WTC11 (cell line): ENCODE measurements at regions not wholly inside any gene's neighbourhood (a gene's known extent, or its start where the extent isn't known, plus 50 kb on each side); places are given as distances from the start of the nearest gene placed in this dataset.

ENCODE experiments used
- ATAC-seq: fragments of 200-7000 bp; cut with Tn5 transposase; 2 replicates; pipeline ENCODE4 v1.10.0; 2021; ENCODE audit warnings: mild to moderate bottlenecking, moderate library complexity
- CTCF ChIA-PET: fragments of 300-600 bp; sonication (Branson Sonifier 250); formaldehyde crosslinking; loops from one replicate; lab custom pipeline; 2021; ENCODE audit warnings: antibody characterized with exemption; lab: Charles Lee
- POLR2A ChIA-PET: fragments of 350-600 bp; sonication (Branson Sonifier 250); formaldehyde crosslinking; loops from one replicate; lab custom pipeline; 2021; ENCODE audit warnings: antibody characterized with exemption; lab: Charles Lee
- DNase-seq: peaks from one replicate; pipeline ENCODE4 v3.0.0; 2021; ENCODE audit warnings: low spot score
- H3K27ac Mint-ChIP-seq: 2 replicates; pipeline ENCODE4 v1.8.0; 2021; ENCODE audit warnings: mixed read lengths
- H3K27me3 Mint-ChIP-seq: 2 replicates; pipeline ENCODE4 v1.8.0; 2021; ENCODE audit warnings: low read depth, mild to moderate bottlenecking, moderate library complexity, mixed read lengths
- H3K36me3 Mint-ChIP-seq: 2 replicates; pipeline ENCODE4 v1.8.0; 2021; ENCODE audit warnings: mixed read lengths
- H3K4me1 Mint-ChIP-seq: 2 replicates; pipeline ENCODE4 v1.8.0; 2022; ENCODE audit warnings: mixed read lengths
- H3K4me3 Mint-ChIP-seq: 2 replicates; pipeline ENCODE4 v1.8.0; 2021; ENCODE audit warnings: mild to moderate bottlenecking, moderate library complexity, mixed read lengths
- H3K9me3 Mint-ChIP-seq: 2 replicates; pipeline ENCODE4 v1.8.0; 2021; ENCODE audit warnings: mixed read lengths
- AR ChIP-seq: fragments of 250-450 bp; sonication (Bioruptor Pico); IDR thresholded peaks from 2 replicates; pipeline ENCODE4 v1.9.0; 2021; ENCODE audit warnings: mild to moderate bottlenecking
- ATF1 ChIP-seq: sonication (generic); formaldehyde crosslinking; IDR thresholded peaks from 2 replicates; pipeline ENCODE4 v1.8.1; 2023; ENCODE audit warnings: mild to moderate bottlenecking, moderate library complexity, missing genetic modification reagents
- CBFB ChIP-seq: sonication (generic); formaldehyde crosslinking; IDR thresholded peaks from 2 replicates; pipeline ENCODE4 v1.8.1; 2022; ENCODE audit warnings: mild to moderate bottlenecking, low read depth, missing genetic modification reagents
- ELF4 ChIP-seq: sonication (generic); formaldehyde crosslinking; IDR thresholded peaks from 2 replicates; pipeline ENCODE4 v1.8.1; 2022; ENCODE audit warnings: low read depth, mild to moderate bottlenecking, moderate library complexity, missing genetic modification reagents
- ESRRA ChIP-seq: sonication (generic); formaldehyde crosslinking; IDR thresholded peaks from 2 replicates; pipeline ENCODE4 v1.8.1; 2022; ENCODE audit warnings: mild to moderate bottlenecking, missing genetic modification reagents, borderline replicate concordance
- FOXJ3 ChIP-seq: sonication (generic); formaldehyde crosslinking; IDR thresholded peaks from 2 replicates; pipeline ENCODE4 v1.9.0; 2021; ENCODE audit warnings: missing genetic modification reagents, mild to moderate bottlenecking, borderline replicate concordance
- GRHL2 ChIP-seq: fragments of 250-450 bp; sonication (Bioruptor Pico); IDR thresholded peaks from 2 replicates; pipeline ENCODE4 v1.8.0; 2022; ENCODE audit warnings: mild to moderate bottlenecking, moderate library complexity; ENCODE audit not compliant: insufficient replicate concordance, severe bottlenecking
- MAX ChIP-seq: sonication (generic); formaldehyde crosslinking; IDR thresholded peaks from 2 replicates; pipeline ENCODE4 v1.8.0; 2022; ENCODE audit warnings: mild to moderate bottlenecking, missing genetic modification reagents
- MLX ChIP-seq: sonication (generic); formaldehyde crosslinking; IDR thresholded peaks from 2 replicates; pipeline ENCODE4 v1.8.1; 2023; ENCODE audit warnings: mild to moderate bottlenecking, missing genetic modification reagents, moderate library complexity
- NFATC4 ChIP-seq: fragments of 250-450 bp; sonication (Bioruptor Pico); IDR thresholded peaks from 2 replicates; pipeline ENCODE4 v1.9.0; 2021; ENCODE audit warnings: mild to moderate bottlenecking
- NFYB ChIP-seq: sonication (generic); formaldehyde crosslinking; conservative IDR thresholded peaks from 2 replicates; pipeline ENCODE4 v1.8.0; 2022; ENCODE audit warnings: low read depth, missing genetic modification reagents
- OVOL2 ChIP-seq: fragments of 250-450 bp; sonication (Bioruptor Pico); IDR thresholded peaks from 2 replicates; pipeline ENCODE4 v1.9.0; 2021; ENCODE audit warnings: mild to moderate bottlenecking, borderline replicate concordance
- PRRX2 ChIP-seq: fragments of 250-450 bp; sonication (Bioruptor Pico); IDR thresholded peaks from 2 replicates; pipeline ENCODE4 v1.8.0; 2021; ENCODE audit warnings: mild to moderate bottlenecking
- RELA ChIP-seq: sonication (generic); formaldehyde crosslinking; IDR thresholded peaks from 2 replicates; pipeline ENCODE4 v1.8.1; 2022; ENCODE audit warnings: missing genetic modification reagents, mild to moderate bottlenecking, borderline replicate concordance
- USF2 ChIP-seq: sonication (generic); formaldehyde crosslinking; IDR thresholded peaks from 2 replicates; pipeline ENCODE4 v1.8.1; 2023; ENCODE audit warnings: mild to moderate bottlenecking, missing genetic modification reagents, moderate library complexity
- TF ChIP-seq, protein P1 (sequence below): sonication (generic); formaldehyde crosslinking; IDR thresholded peaks from 2 replicates; pipeline ENCODE4 v1.8.1; 2023; ENCODE audit warnings: mild to moderate bottlenecking, missing genetic modification reagents, borderline replicate concordance
- TF ChIP-seq, protein P2 (sequence below): sonication (generic); formaldehyde crosslinking; IDR thresholded peaks from 2 replicates; pipeline ENCODE4 v1.8.0; 2022; ENCODE audit warnings: mild to moderate bottlenecking, missing genetic modification reagents

GRCh38 chr5:30112867-30113266 is 1080.6 kb upstream of the CDH6 start:
- TF ChIP-seq USF2 = no peak
- TF ChIP-seq, protein P1, sequence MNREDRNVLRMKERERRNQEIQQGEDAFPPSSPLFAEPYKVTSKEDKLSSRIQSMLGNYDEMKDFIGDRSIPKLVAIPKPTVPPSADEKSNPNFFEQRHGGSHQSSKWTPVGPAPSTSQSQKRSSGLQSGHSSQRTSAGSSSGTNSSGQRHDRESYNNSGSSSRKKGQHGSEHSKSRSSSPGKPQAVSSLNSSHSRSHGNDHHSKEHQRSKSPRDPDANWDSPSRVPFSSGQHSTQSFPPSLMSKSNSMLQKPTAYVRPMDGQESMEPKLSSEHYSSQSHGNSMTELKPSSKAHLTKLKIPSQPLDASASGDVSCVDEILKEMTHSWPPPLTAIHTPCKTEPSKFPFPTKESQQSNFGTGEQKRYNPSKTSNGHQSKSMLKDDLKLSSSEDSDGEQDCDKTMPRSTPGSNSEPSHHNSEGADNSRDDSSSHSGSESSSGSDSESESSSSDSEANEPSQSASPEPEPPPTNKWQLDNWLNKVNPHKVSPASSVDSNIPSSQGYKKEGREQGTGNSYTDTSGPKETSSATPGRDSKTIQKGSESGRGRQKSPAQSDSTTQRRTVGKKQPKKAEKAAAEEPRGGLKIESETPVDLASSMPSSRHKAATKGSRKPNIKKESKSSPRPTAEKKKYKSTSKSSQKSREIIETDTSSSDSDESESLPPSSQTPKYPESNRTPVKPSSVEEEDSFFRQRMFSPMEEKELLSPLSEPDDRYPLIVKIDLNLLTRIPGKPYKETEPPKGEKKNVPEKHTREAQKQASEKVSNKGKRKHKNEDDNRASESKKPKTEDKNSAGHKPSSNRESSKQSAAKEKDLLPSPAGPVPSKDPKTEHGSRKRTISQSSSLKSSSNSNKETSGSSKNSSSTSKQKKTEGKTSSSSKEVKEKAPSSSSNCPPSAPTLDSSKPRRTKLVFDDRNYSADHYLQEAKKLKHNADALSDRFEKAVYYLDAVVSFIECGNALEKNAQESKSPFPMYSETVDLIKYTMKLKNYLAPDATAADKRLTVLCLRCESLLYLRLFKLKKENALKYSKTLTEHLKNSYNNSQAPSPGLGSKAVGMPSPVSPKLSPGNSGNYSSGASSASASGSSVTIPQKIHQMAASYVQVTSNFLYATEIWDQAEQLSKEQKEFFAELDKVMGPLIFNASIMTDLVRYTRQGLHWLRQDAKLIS = no peak
- TF ChIP-seq GRHL2 (CRISPR knock-in tag) = no peak
- no peak for TF ChIP-seq NFATC4 (CRISPR knock-in tag)
- no peak for TF ChIP-seq CBFB (CRISPR knock-in tag)
- no peak for TF ChIP-seq MLX
- no peak for ATAC-seq
- Mint-ChIP-seq H3K4me3 (no peak overlapping the region), H3K9me3 (no peaks in the 10 kb centered on the region), H3K27ac (no peak overlapping the region), H3K36me3 (no peaks in the 10 kb centered on the region), H3K27me3 (no peaks in the 10 kb centered on the region), H3K4me1 (no peaks in the 10 kb centered on the region)
- no peak for DNase-seq
- CTCF ChIA-PET = no interaction called here
- POLR2A ChIA-PET = no interaction called here

GRCh38 chr5:30108051-30108450 is 1085.4 kb upstream of the CDH6 start:
- Mint-ChIP-seq H3K9me3 (no peaks in the 10 kb centered on the region), H3K4me3 (no peak overlapping the region), H3K27ac (no peak overlapping the region)

More at GRCh38 chr5:30108051-30108450, 1085.4 kb upstream of the CDH6 start:
- Mint-ChIP-seq H3K27me3 (no peaks in the 10 kb centered on the region), H3K4me1 (peaks cover 3% of the 10 kb centered on the region), H3K36me3 (no peaks in the 10 kb centered on the region)
- no peak for DNase-seq
- no peak for TF ChIP-seq ATF1 (CRISPR knock-in tag)
- TF ChIP-seq MAX (CRISPR knock-in tag) = no peak
- no peak for TF ChIP-seq ELF4 (CRISPR knock-in tag)
- TF ChIP-seq FOXJ3 (CRISPR knock-in tag) = no peak
- TF ChIP-seq RELA (CRISPR knock-in tag) = no peak
- no peak for TF ChIP-seq OVOL2 (CRISPR knock-in tag)
- TF ChIP-seq, protein P2, sequence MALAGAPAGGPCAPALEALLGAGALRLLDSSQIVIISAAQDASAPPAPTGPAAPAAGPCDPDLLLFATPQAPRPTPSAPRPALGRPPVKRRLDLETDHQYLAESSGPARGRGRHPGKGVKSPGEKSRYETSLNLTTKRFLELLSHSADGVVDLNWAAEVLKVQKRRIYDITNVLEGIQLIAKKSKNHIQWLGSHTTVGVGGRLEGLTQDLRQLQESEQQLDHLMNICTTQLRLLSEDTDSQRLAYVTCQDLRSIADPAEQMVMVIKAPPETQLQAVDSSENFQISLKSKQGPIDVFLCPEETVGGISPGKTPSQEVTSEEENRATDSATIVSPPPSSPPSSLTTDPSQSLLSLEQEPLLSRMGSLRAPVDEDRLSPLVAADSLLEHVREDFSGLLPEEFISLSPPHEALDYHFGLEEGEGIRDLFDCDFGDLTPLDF = no peak
- TF ChIP-seq ESRRA (CRISPR knock-in tag) = no peak
- TF ChIP-seq AR (CRISPR knock-in tag) = no peak
- TF ChIP-seq NFYB (CRISPR knock-in tag) = no peak
- no peak for TF ChIP-seq PRRX2 (CRISPR knock-in tag)
- no peak for ATAC-seq
- ChIA-PET POLR2A (no interaction called here), CTCF (no interaction called here)
